ENCODE measurements at regions not wholly inside any gene's neighbourhood (a gene's known extent, or its start where the extent isn't known, plus 50 kb on each side); places are given as distances from the start of the nearest gene placed in this dataset.

- no peak for TF ChIP-seq HNF4A (conservative IDR thresholded peaks at IDR 0.05)
- TF ChIP-seq TAF1 (conservative IDR thresholded peaks at IDR 0.05) = no peak
- TF ChIP-seq ATF3 (IDR thresholded peaks at IDR 0.05) = no peak
- no peak for TF ChIP-seq SP1 (IDR thresholded peaks at IDR 0.05)
- TF ChIP-seq RXRA (IDR thresholded peaks at IDR 0.05) = no peak
- TF ChIP-seq YY1 (IDR thresholded peaks at IDR 0.05) = no peak
- no peak for TF ChIP-seq GABPA (IDR thresholded peaks at IDR 0.05 in 1 of 2, conservative IDR thresholded peaks at IDR 0.05 in 1 of 2)
- no peak for TF ChIP-seq MAX (IDR thresholded peaks at IDR 0.05)
- no peak for TF ChIP-seq EGR1 (IDR thresholded peaks at IDR 0.05; ENCODE audit: low read depth in 2 of 2)
- TF ChIP-seq NR2F2 (IDR thresholded peaks at IDR 0.05) = no peak
- TF ChIP-seq RAD21 (IDR thresholded peaks at IDR 0.05) = no peak
- no peak for TF ChIP-seq FOXA2 (IDR thresholded peaks at IDR 0.05)
- no peak for TF ChIP-seq ZBTB33 (IDR thresholded peaks at IDR 0.05)
- no peak for TF ChIP-seq HNF4G (IDR thresholded peaks at IDR 0.05)
- no peak for TF ChIP-seq REST (IDR thresholded peaks at IDR 0.05)
- TF ChIP-seq CTCF (IDR thresholded peaks at IDR 0.05; ENCODE audit: low read depth, low read length, missing input control) = no peak
- Histone ChIP-seq H3K27me3 (ENCODE audit: control insufficient read depth in 4 of 4, insufficient read depth in 4 of 4, low read length in 3 of 4) (no peaks in the 10 kb centered on the region), H3K4me1 (ENCODE audit: control insufficient read depth in 4 of 4, insufficient read depth in 4 of 4, low read length in 3 of 4) (no peaks in the 10 kb centered on the region), H3K4me3 (ENCODE audit: low read depth in 1 of 3, low read length in 3 of 3) (no peak overlapping the region), H3K9ac (ENCODE audit: low read depth in 1 of 2, low read length in 2 of 2) (no peak overlapping the region), H3K36me3 (ENCODE audit: control insufficient read depth in 4 of 4, insufficient read depth in 3 of 4, low read depth in 1 of 4, low read length in 3 of 4) (no peaks in the 10 kb centered on the region), H3K9me3 (ENCODE audit: control insufficient read depth in 4 of 4, low read length in 3 of 4) (peaks cover 0 to 4% (median 3%) of the 10 kb centered on the region in 4 donors), H3K27ac (ENCODE audit: low read depth in 1 of 2, low read length in 2 of 2) (no peak overlapping the region)
- no peak for DNase-seq (ENCODE audit: low spot score)
- 76% methylated on average over 2 of the region's 2 CpGs for WGBS
Measured at GRCh38 chr10:4136121-4136520, 351.1 kb upstream of the KLF6 start.

- no peak for DNase-seq (ENCODE audit: low spot score)
- H3K27ac ChIP-seq (ENCODE audit: low read depth in 1 of 2, low read length in 2 of 2) = no peak overlapping the region
- H3K9ac ChIP-seq (ENCODE audit: low read depth in 1 of 2, low read length in 2 of 2) = no peak overlapping the region
- 86% methylated on average over 1 of the region's 1 CpG for WGBS
- no peaks in the 10 kb centered on the region for H3K9me3 ChIP-seq (ENCODE audit: control insufficient read depth in 4 of 4, low read length in 3 of 4)
- H3K36me3 ChIP-seq (ENCODE audit: control insufficient read depth in 4 of 4, insufficient read depth in 3 of 4, low read depth in 1 of 4, low read length in 3 of 4) = no peaks in the 10 kb centered on the region
- H3K27me3 ChIP-seq (ENCODE audit: control insufficient read depth in 4 of 4, insufficient read depth in 4 of 4, low read length in 3 of 4) = no peaks in the 10 kb centered on the region
- no peak for TF ChIP-seq TAF1 (conservative IDR thresholded peaks at IDR 0.05)
- TF ChIP-seq RXRA (IDR thresholded peaks at IDR 0.05) = no peak
- TF ChIP-seq MAX (IDR thresholded peaks at IDR 0.05) = no peak
- no peak for TF ChIP-seq NR2F2 (IDR thresholded peaks at IDR 0.05)
- TF ChIP-seq FOXA2 (IDR thresholded peaks at IDR 0.05) = no peak
- no peak for TF ChIP-seq EGR1 (IDR thresholded peaks at IDR 0.05; ENCODE audit: low read depth in 2 of 2)
- TF ChIP-seq SP1 (IDR thresholded peaks at IDR 0.05) = no peak
- no peaks in the 10 kb centered on the region for H3K4me1 ChIP-seq (ENCODE audit: control insufficient read depth in 4 of 4, insufficient read depth in 4 of 4, low read length in 3 of 4)
- H3K4me3 ChIP-seq (ENCODE audit: low read depth in 1 of 3, low read length in 3 of 3) = no peak overlapping the region
Measured at GRCh38 chr10:4132216-4132556, 347.2 kb upstream of the KLF6 start.

All from liver (tissue), 8 donors.